Smooth muscle cell (in vitro differentiated cells): ENCODE measurements at regions not wholly inside any gene's neighbourhood (a gene's known extent, or its start where the extent isn't known, plus 50 kb on each side); places are given as distances from the start of the nearest gene placed in this dataset.
"Not testable (repeated sequence)": the region's sequence is repeated elsewhere in the genome, so short reads cannot be mapped to it uniquely, and the experiment has no call there.

Experiments
- DNase-seq: peaks from one replicate; lab custom pipeline; 2025; ENCODE audit not compliant: unreplicated experiment; lab: John Stamatoyannopoulos, UW
- H2AFZ ChIP-seq: fragments of 200-600 bp; sonication (generic); 2 replicates; pipeline ENCODE4 v1.6.0; 2016; ENCODE audit warnings: antibody characterized with exemption, low read depth, mild to moderate bottlenecking
- H3F3A ChIP-seq: fragments of 200-600 bp; sonication (generic); 2 replicates; pipeline ENCODE4 v1.6.0; 2017; ENCODE audit warnings: antibody characterized with exemption, low read depth
- H3K27ac ChIP-seq: fragments of 200-600 bp; sonication (generic); 2 replicates; pipeline ENCODE4 v1.5.1; 2016; ENCODE audit warnings: low read depth, mild to moderate bottlenecking
- H3K27me3 ChIP-seq: fragments of 200-600 bp; sonication (generic); 2 replicates; pipeline ENCODE4 v1.6.1; 2016; ENCODE audit warnings: low read depth, mild to moderate bottlenecking
- H3K36me3 ChIP-seq: fragments of 200-600 bp; sonication (generic); 2 replicates; pipeline ENCODE4 v1.5.1; 2016; ENCODE audit warnings: low read depth
- H3K4me1 ChIP-seq: fragments of 200-600 bp; sonication (generic); 2 replicates; pipeline ENCODE4 v1.5.1; 2016; ENCODE audit warnings: low read depth
- H3K4me2 ChIP-seq: fragments of 200-600 bp; sonication (generic); 2 replicates; pipeline ENCODE4 v1.6.0; 2016; ENCODE audit warnings: mild to moderate bottlenecking
- H3K4me3 ChIP-seq: fragments of 200-600 bp; sonication (generic); 2 replicates; pipeline ENCODE4 v1.5.1; 2016; ENCODE audit warnings: mild to moderate bottlenecking
- H3K79me2 ChIP-seq: fragments of 200-600 bp; sonication (generic); 2 replicates; pipeline ENCODE4 v1.6.0; 2016; ENCODE audit warnings: low read depth, mild to moderate bottlenecking
- H3K9ac ChIP-seq: fragments of 200-600 bp; sonication (generic); 2 replicates; pipeline ENCODE4 v1.6.0; 2016; ENCODE audit warnings: low read depth
- H3K9me3 ChIP-seq: fragments of 200-600 bp; sonication (generic); replicated peaks from 2 replicates; pipeline ENCODE4 v1.5.1; 2016; ENCODE audit warnings: low read depth
- H4K20me1 ChIP-seq: fragments of 200-600 bp; sonication (generic); 2 replicates; pipeline ENCODE4 v1.6.0; 2016; ENCODE audit warnings: low read depth
- WGBS: methylation state at CpG from one replicate; pipeline ENCODE4 v1.1.7; 2016; ENCODE audit warnings: low lambda C conversion rate; 5-methylcytosine and 5-hydroxymethylcytosine counted together
- TF ChIP-seq, protein P1 (sequence below): fragments of 200-600 bp; sonication (generic); IDR thresholded peaks from 2 replicates; pipeline ENCODE4 v1.5.1; 2017; ENCODE audit warnings: borderline replicate concordance, mild to moderate bottlenecking, antibody characterized with exemption; ENCODE audit not compliant: insufficient read depth, poor library complexity, severe bottlenecking

DNA sequence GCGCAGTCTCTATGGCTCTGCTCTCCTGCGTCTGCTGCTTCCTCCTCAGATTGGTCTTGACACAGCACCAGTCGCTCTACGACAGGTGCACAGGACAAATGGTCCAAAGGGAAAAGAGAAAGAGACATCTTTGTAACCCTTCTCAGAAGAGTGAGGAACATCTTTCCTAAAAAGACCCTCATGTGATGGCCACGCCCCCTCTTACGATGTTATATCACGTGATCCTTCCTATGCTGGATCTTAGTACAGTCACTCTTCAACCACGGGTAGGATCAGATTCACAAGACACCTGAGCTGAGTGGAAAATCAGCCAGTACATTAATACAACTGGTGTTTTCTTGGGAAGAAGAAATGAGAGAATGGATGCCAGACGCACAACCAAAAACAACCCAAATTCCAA, 262.2 kb upstream of the CELF2 start:
- Histone ChIP-seq H3K9ac (no peak overlapping the region), H3F3A (no peaks in the 10 kb centered on the region), H3K27ac (no peak overlapping the region), H3K27me3 (no peaks in the 10 kb centered on the region), H3K4me1 (no peaks in the 10 kb centered on the region), H3K9me3 (no peaks in the 10 kb centered on the region), H3K79me2 (no peaks in the 10 kb centered on the region), H3K36me3 (no peaks in the 10 kb centered on the region), H3K4me3 (no peak overlapping the region), H3K4me2 (no peak overlapping the region), H2AFZ (no peak overlapping the region), H4K20me1 (no peaks in the 10 kb centered on the region)
- no peak for DNase-seq
- WGBS = 95% methylated on average over 9 of the region's 9 CpGs
- TF ChIP-seq, protein P1, sequence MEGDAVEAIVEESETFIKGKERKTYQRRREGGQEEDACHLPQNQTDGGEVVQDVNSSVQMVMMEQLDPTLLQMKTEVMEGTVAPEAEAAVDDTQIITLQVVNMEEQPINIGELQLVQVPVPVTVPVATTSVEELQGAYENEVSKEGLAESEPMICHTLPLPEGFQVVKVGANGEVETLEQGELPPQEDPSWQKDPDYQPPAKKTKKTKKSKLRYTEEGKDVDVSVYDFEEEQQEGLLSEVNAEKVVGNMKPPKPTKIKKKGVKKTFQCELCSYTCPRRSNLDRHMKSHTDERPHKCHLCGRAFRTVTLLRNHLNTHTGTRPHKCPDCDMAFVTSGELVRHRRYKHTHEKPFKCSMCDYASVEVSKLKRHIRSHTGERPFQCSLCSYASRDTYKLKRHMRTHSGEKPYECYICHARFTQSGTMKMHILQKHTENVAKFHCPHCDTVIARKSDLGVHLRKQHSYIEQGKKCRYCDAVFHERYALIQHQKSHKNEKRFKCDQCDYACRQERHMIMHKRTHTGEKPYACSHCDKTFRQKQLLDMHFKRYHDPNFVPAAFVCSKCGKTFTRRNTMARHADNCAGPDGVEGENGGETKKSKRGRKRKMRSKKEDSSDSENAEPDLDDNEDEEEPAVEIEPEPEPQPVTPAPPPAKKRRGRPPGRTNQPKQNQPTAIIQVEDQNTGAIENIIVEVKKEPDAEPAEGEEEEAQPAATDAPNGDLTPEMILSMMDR = no peak

DNA sequence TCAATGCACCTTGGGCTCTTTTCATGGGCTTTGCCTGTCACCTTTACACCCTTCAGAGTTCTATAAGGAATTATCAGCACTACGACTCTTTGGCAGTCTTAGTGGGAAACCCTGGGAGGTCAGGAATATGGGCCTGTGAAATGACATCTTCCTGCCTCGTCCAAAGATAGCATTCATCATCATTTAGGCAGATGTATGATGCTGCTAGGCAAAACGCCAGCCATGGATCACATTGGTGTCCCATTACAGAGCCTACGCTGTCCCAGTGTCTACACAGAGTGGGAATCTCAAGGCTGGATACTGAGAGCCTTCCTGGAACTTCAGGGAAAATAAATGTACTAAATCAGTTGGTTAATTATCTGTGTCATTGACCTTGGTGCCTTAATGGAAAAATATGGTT, 259.4 kb upstream of the CELF2 start:
- no peaks in the 10 kb centered on the region for H3K9me3 ChIP-seq
- no peaks in the 10 kb centered on the region for H3K79me2 ChIP-seq
- no peak overlapping the region for H3K9ac ChIP-seq
- WGBS = 91% methylated on average over 4 of the region's 4 CpGs
- H2AFZ ChIP-seq = no peak overlapping the region
- no peak overlapping the region for H3K4me2 ChIP-seq
- no peaks in the 10 kb centered on the region for H3K36me3 ChIP-seq
- H4K20me1 ChIP-seq = no peaks in the 10 kb centered on the region
- no peak overlapping the region for H3K4me3 ChIP-seq
- H3K4me1 ChIP-seq = no peaks in the 10 kb centered on the region
- no peak overlapping the region for H3K27ac ChIP-seq
- no peaks in the 10 kb centered on the region for H3K27me3 ChIP-seq
- no peak for DNase-seq
- no peaks in the 10 kb centered on the region for H3F3A ChIP-seq
- TF ChIP-seq, protein P1 = no peak

DNA sequence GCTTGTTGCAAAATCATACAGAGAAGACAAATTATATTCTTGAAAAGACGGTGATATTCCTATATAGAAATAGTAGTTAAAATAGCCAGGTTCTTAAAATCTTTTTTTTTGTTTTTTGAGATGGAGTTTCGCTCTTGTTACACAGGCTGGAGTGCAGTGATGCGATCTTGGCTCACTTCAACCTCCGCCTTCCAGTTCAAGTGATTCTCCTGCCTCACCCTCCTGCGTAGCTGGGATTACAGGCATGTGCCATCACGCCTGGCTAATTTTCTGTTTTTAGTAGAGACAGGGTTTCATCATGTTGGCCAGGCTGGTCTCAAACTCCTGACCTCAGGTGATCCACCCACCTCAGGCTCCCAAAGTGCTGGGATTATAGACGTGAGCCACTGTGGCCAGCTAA, 257.9 kb upstream of the CELF2 start:
- H3K4me1 ChIP-seq, H3K9me3 ChIP-seq, H3K36me3 ChIP-seq, H2AFZ ChIP-seq, H3K79me2 ChIP-seq, H3K27ac ChIP-seq, H3K4me2 ChIP-seq, DNase-seq, H3K9ac ChIP-seq, H3K27me3 ChIP-seq, H3K4me3 ChIP-seq, H3F3A ChIP-seq, H4K20me1 ChIP-seq: not testable (repeated sequence)
- 88% methylated on average over 7 of the region's 7 CpGs for WGBS

DNA sequence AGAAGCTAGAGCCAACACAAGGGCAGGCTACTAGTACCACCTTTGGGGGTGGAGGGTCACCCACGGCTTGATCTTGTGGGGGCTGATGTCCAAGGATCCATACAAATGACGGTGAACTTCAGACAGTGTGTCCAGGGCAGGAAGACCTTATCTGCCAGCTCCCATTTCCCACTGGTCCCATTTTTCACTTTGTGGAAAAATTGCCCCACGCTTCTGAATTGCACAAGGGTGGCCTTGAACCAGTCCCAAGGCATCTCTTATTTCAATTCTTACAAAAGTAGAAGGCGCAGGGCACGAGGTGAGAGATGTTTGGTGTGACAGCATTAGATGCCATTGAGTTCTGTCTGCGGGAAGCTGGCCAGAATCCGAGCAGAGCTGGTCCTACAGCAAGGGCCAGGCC, 252.7 kb upstream of the CELF2 start:
- no peak overlapping the region for H3K27ac ChIP-seq
- no peak for DNase-seq
- no peak overlapping the region for H2AFZ ChIP-seq
- H3K4me1 ChIP-seq = no peaks in the 10 kb centered on the region
- 95% methylated on average over 7 of the region's 7 CpGs for WGBS
- H4K20me1 ChIP-seq = no peaks in the 10 kb centered on the region
- no peaks in the 10 kb centered on the region for H3K36me3 ChIP-seq
- TF ChIP-seq, protein P1 = no peak
- H3K4me2 ChIP-seq = no peak overlapping the region
- no peaks in the 10 kb centered on the region for H3F3A ChIP-seq
- no peak overlapping the region for H3K9ac ChIP-seq
- H3K27me3 ChIP-seq = no peaks in the 10 kb centered on the region
- no peak overlapping the region for H3K4me3 ChIP-seq
- no peaks in the 10 kb centered on the region for H3K79me2 ChIP-seq
- no peaks in the 10 kb centered on the region for H3K9me3 ChIP-seq
